GM21825 (cell line): ENCODE measurements at regions not wholly inside any gene's neighbourhood (a gene's known extent, or its start where the extent isn't known, plus 50 kb on each side); places are given as distances from the start of the nearest gene placed in this dataset.
"Not testable (repeated sequence)": the region's sequence is repeated elsewhere in the genome, so short reads cannot be mapped to it uniquely, and the experiment has no call there.

Source experiments
- ATAC-seq: cut with Tn5 transposase; IDR thresholded peaks from one replicate; pipeline ENCODE4 v1.9.1; 2021; ENCODE audit warnings: mild to moderate bottlenecking, moderate library complexity; ENCODE audit not compliant: unreplicated experiment

DNA sequence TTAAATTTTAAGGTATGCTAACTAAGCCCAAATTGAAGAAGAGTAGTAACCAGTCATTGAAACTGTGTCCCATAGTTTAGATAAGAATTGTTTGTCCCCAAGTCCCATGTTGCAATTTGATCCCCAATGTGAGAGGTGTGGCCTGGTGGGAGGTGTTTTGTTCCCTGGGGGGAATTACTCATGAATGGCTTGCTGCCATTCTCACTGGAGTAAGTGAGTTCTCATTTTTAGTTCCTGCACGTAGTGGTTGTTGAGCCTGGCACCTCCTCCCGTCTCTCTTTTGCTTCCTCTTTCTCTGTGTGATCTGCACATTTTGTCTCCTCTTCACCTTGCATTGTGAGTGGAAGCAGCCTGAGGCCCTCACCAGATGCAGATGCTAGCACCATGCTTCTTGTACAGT lies 1271.0 kb downstream of the NSUN3 start:
- no peak for ATAC-seq

DNA sequence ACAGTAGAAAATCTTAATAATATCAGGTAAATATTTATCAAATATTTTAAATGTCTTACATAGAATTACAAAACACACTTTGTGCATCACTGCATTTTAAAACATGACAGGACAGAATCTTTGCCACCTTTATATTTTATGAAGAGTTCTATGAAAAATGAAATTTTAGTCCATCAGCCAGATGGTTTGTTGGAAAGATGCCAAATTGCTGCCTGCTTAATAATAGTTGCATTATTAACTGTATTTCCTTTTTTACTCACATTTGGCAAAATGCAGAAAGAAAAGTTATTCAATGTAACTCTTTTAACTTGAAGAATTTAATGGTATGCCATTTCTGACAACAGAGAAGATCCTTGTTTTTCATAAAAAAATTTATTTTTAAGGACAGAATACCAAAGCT lies 1271.6 kb downstream of the NSUN3 start:
- no peak for ATAC-seq

DNA sequence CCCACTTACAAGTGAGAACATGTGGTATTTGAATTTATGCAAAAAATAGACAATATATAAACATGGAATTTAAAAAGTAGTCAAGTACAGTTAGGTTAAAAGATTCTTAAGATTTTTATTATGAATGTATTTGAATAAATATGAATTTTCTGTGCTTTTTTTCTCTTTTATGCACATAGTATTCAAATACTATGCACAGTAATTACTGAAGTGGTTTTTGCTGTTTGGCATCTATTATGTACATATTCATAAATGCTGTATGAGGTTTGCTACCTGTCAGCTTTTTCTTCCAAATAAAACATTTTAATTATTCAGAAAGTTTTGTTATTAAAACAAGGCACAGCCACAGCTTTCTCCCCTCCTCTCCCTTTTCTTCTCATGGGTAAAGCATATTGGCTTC lies 1272.7 kb downstream of the NSUN3 start:
- ATAC-seq: no peak

DNA sequence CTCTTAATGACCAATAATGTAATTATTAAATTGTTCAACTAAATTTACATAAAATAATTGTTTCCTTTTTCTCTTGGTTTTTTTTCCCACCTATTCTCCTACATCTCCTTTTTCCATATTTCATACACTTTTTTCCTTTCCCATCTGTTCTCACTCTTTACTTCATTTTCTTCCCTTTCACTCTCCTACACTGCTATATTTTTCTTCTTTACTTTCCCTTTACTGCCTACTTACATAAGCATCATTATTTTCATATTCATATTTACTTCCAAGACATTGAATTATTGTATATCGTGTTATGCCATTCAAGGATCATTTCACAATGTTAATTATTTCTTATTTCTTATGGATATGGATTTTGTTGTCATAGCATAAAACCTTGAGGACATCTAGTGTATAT lies 1275.6 kb downstream of the NSUN3 start:
- no peak for ATAC-seq

DNA sequence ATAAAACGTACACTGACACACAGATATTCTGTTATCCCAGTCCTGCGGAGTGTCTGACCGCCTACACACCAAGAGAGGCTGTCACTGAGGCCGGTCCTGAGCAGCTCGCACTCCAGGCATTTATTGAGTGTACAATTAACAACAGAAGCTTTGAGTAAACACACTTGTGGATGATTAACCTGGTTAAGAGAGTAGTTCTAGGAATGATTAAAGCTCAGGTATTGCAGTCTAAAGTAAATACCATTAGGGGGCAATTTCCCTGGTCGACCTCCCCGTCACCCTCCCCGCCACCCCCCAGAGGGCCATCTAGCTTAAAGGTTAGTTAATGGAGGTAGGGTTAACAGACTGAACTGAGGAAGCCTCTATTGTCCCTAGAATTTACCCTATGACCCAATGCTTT lies 1278.5 kb downstream of the NSUN3 start:
- ATAC-seq: no peak

DNA sequence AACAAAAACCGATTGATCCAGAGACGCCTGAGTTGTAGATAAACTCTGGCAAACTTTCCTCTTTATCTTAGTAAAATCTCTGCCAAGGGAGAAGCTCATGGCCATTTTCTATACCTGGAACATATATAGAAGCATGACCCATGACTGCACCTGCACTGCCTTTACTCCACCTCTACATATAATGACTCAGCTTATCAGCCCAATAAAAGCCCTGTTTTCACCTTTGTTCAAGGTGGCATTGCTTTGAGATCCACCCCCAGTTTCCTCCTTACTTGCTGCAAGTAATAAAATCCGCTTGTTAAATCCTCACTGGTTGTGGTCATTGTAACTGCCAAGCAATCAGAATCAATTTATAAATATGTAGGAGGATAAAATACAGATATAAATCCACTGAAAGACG lies 1280.4 kb downstream of the NSUN3 start:
- no peak for ATAC-seq

DNA sequence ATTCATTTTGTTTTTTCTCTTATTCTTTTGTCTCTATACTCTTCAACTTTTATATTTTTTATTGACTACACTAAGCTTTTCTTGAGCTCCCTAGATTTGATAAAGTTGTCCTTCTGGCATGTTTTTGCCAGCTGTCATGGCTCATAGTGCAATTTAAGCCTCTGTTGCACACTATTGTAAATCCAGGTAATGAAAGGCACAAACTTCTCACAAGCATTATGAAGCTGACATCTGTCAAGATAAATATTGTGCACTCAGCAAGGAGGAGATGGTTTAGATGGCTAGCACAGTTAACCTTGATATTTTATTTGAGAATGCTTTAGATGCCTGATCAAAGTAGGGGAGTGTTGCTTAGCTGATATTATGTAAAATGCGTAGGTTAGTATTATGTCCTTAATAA lies 1280.9 kb downstream of the NSUN3 start:
- ATAC-seq: no peak

DNA sequence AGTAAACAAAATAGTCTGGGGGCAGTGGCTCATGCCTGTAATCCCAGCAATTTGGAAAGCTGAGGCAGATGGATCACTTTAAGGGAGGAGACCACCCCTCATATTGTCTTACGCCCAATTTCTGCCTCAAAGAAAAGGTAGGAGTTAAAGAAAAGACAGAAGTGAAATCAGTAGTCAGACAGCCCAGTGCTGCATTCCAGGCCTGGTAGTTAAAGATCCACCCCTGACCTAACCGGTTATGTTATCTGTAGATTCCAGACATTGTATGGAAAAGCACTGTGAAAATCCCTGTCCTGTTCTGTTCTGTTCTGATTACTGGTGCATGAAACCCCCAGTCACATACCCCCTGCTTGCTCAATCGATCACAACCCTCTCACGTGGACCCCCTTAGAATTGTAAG lies 1285.1 kb downstream of the NSUN3 start:
- not testable (repeated sequence) for ATAC-seq

DNA sequence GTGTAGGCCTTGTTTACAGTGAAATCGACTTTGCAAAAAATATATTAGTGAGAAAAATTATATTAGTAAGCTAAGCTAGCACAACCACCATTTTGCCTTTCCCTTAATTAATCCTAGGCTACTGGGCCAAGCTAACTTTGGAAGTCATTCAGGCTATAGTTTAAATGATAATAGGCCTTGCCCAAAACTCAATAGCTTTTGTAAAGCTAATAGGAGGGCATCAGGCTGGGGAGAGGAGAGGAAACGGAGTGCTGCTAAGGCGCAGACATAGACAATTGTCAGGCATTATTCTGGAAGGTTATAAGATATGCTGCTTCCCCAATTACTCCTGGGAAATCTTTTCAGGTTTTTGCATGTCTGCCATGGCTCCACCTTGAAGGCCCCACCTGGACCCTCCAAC lies 1286.0 kb downstream of the NSUN3 start:
- no peak for ATAC-seq

DNA sequence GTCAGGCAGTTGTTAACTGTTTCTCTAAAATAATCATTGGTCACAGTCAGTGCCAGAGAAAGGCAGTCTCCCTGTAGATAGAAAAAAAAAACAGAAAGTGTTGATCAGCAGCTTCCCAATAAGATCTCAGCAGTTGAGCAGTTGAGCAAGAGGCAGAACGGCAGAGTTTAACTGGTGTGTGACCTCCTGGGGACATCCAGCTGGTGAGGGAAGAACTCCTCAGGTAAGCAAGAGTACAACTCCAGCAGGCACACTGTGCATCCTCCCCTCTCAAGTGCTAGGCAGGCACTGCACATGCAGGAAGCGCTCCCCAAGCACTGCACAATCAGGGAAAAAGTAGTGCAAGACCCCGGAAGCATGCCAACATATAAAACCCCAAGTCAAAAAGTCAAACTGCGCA lies 1287.2 kb downstream of the NSUN3 start:
- no peak for ATAC-seq

DNA sequence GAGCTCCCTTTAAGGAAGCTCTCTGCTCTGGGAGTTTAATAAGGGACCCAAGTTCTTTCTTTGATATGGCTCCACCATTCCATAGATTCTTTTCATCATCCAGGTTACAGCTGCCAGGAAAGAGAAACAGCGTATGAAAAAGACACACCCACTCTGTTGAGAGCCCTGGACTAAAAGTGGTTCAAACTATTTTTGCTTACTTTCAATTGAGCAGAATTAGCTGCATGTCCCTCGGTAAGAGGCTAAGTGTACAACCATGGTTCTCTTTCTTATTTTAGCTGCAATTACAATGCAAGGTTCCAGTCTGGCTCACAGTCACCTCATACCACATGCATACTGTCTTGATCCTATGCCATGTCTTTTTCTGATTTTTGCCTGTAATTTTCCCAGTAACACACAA lies 1288.3 kb downstream of the NSUN3 start:
- ATAC-seq: peak; percentile 39

DNA sequence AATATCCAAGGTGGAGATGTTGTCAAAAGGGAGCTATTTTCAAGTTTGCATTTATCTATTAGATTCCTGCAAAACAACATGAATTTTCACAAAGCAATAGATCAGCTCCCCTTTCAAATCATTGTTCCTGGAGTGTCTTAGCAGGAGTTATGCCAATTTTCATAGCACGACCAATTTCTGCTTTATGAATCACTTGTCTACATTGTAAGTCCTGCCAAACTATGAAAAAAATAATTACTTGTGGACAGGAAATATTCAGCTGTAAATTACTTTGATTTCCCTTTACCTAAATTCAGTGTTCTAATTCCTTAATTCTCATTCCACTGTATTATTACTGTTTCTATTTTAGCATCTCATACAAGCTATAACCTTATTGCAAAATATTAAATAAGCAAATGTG lies 1289.6 kb downstream of the NSUN3 start:
- no peak for ATAC-seq

DNA sequence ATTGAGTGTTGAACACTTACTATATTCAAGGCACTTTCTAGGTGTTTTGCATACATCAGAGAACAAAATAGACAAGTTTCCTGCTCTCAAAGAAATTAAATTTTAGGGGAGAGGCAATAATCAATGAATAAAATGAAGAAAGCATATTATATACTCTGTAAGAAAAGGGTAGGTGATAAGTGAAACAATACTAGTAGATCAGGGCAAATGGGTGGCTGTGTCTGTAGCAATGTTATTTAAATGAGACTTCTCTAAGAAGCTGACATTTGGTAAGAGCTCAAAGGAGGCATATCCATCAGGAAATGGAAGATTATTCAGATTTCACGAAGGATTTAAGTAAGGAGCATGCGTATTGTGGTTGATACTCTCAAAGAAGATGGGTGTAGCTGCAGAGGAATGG lies 1291.6 kb downstream of the NSUN3 start:
- ATAC-seq: no peak

DNA sequence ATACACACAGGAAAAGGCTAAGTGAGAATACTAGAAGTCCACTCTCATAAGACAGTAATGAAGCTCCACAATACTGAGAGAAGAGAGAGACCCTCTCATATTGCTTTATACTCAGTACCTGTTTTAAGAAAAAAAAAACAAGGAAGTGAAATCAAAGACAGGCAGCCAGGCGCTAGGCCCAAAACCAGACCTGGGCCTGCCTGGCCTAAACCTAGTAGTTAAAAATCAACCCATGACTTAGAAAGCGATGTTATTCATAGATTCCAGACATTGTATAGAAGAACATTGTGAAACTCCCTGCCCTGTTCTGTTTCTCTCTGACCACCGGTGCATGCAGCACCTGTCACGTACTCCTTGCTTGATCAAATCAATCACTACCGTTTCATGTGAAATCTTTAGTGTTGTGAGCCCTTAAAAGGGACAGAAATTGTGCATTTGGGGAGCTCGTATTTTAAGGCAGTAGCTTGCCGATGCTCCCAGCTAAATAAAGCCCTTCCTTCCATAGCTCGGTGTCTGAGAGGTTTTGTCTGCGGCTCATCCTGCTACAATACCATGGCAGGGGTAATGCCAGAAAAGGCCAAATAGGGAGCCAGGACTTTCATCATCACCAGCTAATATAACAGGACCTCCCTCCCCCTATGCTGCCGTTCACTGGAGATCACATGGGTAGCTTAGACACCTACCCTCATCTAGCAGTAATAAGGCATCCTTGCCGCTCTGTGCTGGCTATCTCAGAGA lies 1294.1 kb downstream of the NSUN3 start:
- ATAC-seq: peak; percentile 62

DNA sequence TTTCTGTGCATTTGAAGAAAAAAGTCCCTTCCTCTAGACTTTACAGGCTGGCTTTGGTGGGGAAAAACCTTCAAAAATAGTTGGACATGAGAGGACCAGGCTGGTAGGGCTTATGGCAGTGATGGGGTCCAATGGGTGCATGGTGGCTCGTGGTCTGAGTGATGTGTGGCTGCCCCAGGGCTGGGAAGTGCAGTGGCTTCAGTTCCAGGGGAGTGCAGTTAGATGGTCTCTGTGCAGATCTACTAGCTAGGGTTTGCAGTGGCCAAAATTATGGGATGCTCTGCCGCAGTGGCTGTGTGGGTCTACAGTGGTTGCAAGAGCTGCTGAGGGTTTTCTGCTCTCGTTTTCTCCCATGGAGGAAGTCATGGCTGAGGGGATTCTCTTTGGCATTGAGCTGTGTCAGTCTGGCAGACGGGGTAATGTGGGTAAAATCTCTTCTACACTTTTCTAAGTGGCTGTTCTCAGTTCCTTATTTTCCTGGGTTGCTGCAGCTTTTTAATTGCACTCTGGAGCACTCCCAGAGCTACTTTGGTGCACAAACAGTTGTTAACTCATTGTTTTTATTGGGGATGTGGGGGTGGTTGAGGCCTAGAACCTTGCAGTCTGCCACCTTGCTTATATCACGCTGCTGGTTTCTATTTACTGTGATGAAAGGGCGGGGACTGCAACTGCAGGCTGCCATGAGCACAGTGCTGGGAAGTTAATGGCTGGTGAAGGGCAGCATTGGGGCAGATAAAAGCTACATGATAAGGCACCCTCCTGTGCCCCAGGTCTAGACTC lies 1324.6 kb downstream of the NSUN3 start:
- ATAC-seq: peak; percentile 68

DNA sequence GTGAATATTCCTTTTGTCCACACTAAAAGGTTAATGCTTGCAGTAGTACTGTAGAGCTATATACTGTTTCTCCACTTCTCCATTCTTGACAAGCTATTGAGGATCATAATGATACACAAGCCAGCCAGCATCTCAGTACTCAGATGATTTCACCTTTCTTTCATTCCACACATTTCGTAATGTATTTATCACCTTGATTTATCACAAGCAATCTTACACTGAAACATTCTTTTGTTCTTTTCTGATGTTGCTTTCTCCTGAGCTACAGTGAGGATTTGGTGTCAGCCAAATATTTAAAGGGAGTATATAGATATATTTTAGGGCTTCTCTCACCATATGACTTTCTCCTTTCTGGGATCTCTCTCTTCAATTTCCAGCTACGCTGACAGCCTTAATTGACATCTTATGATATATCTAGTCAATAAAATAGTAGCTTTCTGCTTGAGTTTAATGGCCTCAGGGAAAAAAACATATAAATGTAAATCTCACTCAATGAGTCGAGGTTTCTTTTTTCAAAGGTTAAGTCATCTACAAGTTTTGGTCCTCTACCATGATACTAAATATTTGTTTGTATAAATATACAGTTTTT lies 1327.0 kb downstream of the NSUN3 start:
- no peak for ATAC-seq

DNA sequence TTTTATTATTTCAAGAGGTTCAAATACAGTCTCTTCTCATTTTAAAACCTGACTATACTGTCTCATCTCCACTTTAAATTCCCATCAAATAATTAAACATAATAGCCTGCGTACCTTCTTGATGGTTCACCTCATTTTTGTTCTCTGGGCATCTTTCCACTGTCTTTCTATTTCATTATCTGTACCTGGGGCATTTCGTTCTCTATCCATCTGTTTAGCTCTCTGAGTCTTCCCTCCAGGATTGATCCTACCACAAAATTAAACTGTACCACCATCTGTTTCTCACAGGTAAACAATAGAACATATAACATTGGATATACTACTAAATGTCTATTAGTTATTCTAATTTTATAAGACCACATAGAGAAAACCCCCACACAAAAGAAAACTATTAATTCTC lies 1331.4 kb downstream of the NSUN3 start:
- ATAC-seq: no peak

DNA sequence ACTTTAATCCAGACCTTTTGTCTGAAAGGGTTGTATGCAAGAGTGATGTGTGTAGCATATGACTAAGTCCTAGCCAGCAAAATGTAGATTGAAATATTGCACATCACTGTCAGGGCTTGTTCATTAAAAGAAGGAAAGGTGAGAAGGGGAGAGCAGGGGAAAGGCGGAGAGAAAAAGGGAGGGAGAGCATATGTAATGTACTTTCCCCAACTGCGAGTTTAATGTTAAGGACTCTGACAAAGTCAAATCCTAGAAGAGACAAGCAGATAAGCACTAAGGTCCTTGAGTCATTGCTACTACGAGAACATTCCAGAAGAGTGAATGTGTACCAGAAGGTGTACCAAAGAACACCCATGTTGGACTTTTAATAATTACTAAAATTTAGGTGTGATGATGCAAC lies 1336.7 kb downstream of the NSUN3 start:
- no peak for ATAC-seq

DNA sequence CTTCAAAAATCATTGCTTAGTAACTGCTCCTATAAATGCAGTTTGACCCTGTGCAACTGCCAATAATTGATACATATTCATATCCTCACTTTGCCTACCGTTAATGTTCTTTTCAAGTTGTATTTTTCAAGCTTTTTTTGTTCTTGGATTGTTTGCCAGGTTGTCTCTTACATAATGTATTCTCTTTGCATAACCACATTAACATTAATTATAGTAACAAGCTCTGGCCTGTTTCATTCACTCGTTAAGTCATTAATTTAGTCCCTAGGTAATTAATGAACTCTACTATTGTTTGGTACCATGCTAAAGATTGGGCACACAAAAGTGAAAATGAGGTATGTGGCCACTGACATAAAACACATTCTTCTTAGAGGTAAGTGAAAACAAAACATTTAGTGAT lies 1338.8 kb downstream of the NSUN3 start:
- no peak for ATAC-seq

DNA sequence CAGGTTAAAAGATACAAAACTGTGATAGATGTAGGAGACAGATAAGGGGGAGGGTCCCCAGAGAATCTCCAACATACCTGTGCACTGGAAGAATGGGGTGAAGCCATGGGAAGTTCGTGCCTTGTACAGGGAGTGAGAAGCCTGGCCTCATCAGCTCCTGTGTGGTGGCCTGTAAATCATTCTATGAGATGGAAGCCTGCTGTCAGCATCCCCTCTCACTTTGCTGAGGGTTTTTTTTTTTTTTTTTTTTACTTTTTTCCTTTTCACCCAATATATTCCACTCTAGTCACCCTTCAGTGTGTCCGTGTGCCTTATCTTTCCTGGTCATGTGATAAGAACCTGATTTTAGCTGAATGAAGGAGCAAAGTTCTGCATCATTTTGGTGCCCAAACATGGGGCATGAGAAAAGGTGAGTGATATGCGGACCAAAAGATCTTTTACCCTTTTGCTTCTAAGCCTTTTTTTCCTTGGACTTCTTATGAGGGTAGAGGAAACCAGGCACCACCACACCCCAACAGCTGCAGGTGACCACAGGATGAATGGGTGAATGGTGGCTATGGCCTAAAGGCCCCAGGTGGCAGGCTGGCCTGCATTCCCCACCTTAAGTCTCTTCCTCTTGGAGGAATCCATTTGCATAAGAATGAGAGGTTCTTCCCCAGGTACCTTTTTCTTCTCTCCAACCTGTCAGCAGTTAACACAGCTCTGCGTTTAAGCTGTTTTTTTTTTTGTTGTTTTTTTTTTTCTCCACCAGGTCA lies 1345.0 kb downstream of the NSUN3 start:
- no peak for ATAC-seq

DNA sequence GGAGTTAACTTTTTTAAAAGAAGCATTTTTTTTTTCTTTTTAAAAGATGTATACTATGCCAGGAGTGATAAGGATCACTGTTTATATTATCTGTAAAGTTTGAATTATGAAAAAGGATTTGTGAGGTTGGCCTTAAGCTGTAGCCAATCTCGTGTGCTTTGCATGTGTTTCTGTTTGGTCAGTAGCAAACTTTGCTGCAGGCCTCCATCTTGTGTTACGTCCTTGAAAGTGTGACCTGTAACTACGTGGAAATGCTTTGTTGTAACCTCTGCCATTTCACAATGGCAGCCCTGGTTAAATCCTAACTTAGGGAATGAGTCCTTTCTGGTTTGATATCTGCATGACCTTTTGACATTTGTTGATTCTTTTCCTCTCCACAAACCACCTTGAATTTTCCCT lies 1345.6 kb downstream of the NSUN3 start:
- no peak for ATAC-seq

DNA sequence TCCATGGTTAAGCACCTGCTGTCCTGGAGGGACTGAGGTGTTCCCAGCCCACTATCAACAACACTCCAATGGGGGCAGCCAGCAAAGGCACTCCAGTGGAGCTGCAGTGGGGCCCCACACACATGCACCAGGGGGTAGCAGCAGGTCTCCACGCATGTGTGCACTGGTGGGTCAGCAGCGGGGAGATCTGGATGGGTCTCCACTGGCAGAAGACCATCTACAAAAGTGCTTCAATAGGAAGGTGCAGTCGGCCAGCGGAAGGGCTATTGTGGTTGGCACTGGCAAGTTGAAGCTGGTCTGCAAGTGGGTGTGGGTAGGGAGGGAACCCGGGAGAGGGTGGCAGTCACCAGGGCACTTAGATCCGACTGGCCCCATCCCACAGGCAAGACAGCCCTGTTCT lies 1355.4 kb downstream of the NSUN3 start:
- ATAC-seq: no peak
